ENCODE measurements at regions not wholly inside any gene's neighbourhood (a gene's known extent, or its start where the extent isn't known, plus 50 kb on each side); places are given as distances from the start of the nearest gene placed in this dataset.

DNA sequence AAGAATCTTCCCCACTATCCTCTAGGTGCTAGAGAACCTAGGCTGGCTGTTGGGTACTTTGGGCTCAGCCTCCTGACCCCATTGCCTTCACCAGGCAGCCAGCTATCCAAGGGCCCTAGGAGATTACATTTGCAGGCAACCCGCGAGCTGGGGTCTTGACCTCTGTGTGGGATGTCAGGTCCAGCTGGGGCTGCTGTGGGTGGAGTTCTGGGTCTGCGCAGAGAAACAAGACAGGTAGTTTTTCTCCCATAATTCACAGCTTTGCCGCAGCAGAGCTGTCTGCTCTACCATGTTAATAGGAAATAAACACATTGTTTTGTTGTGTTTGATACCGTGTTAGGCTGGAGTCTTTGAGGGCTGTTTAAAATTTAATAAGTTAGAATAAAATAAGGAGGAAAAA lies 142.8 kb upstream of the PLET1 start:
- no peak for ATAC-seq (ENCODE audit: poor library complexity)
- peaks cover 0 to 4% of the 10 kb centered on the region in 2 experiments for H3K27me3 ChIP-seq (ENCODE audit: control insufficient read depth in 1 of 2, insufficient read depth in 2 of 2, low read length in 2 of 2)
- no peak for DNase-seq
- peaks cover 4% of the 10 kb centered on the region for H3K4me1 Mint-ChIP-seq (ENCODE audit: low read depth)
- ChIA-PET POLR2A (no interaction called here), CTCF (no interaction called here)
- H3K27me3 Mint-ChIP-seq = no peaks in the 10 kb centered on the region
- H3K27ac ChIP-seq (ENCODE audit: low read depth in 1 of 2, low read length in 2 of 2) = no peak overlapping the region
- H3K4me3 Mint-ChIP-seq = no peak overlapping the region
- no peaks in the 10 kb centered on the region for H3K9me3 Mint-ChIP-seq
- H3K36me3 Mint-ChIP-seq (ENCODE audit: low read depth) = no peaks in the 10 kb centered on the region
- H3K27ac Mint-ChIP-seq = no peak overlapping the region
- intact Hi-C loops (cut with DNase I, micrococcal nuclease) = no loop called here
- TF ChIP-seq, protein P1, sequence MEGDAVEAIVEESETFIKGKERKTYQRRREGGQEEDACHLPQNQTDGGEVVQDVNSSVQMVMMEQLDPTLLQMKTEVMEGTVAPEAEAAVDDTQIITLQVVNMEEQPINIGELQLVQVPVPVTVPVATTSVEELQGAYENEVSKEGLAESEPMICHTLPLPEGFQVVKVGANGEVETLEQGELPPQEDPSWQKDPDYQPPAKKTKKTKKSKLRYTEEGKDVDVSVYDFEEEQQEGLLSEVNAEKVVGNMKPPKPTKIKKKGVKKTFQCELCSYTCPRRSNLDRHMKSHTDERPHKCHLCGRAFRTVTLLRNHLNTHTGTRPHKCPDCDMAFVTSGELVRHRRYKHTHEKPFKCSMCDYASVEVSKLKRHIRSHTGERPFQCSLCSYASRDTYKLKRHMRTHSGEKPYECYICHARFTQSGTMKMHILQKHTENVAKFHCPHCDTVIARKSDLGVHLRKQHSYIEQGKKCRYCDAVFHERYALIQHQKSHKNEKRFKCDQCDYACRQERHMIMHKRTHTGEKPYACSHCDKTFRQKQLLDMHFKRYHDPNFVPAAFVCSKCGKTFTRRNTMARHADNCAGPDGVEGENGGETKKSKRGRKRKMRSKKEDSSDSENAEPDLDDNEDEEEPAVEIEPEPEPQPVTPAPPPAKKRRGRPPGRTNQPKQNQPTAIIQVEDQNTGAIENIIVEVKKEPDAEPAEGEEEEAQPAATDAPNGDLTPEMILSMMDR (IDR thresholded peaks at IDR 0.05) = no peak
- no peaks in the 10 kb centered on the region for H3K36me3 ChIP-seq (ENCODE audit: insufficient read depth, low read length)
- no peak overlapping the region for H3K4me3 ChIP-seq (ENCODE audit: low read length)
- H3K9me3 ChIP-seq (ENCODE audit: control insufficient read depth in 1 of 2, insufficient read depth in 1 of 2, low read length in 2 of 2) = no peaks in the 10 kb centered on the region
- H3K4me1 ChIP-seq (ENCODE audit: insufficient read depth, low read length) = no peaks in the 10 kb centered on the region

DNA sequence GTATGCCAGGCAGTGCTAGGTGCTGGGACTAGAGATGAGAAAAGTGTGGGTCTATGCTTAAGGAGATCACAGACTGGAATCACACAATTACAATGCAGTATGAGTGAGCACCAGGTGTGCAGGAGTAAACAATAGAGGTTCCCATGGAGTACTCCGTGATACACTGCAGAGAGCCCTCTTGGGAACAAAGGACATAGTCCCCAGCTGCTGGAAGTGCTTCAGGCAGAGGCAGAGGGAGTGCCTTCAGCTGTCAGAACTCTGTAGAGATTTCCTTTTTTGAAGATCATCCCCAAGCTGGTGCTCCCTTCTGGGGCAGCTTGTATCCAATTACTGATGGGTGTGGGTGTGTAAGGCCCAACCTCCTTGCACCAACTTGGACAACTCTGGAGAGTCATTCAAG lies 143.5 kb upstream of the PLET1 start:
- Histone ChIP-seq H3K27ac (ENCODE audit: low read depth in 1 of 2, low read length in 2 of 2) (no peak overlapping the region), H3K9me3 (ENCODE audit: control insufficient read depth in 1 of 2, insufficient read depth in 1 of 2, low read length in 2 of 2) (no peaks in the 10 kb centered on the region), H3K27me3 (ENCODE audit: control insufficient read depth in 1 of 2, insufficient read depth in 2 of 2, low read length in 2 of 2) (peaks cover 0 to 4% of the 10 kb centered on the region in 2 experiments), H3K4me1 (ENCODE audit: insufficient read depth, low read length) (no peaks in the 10 kb centered on the region), H3K36me3 (ENCODE audit: insufficient read depth, low read length) (no peaks in the 10 kb centered on the region), H3K4me3 (ENCODE audit: low read length) (no peak overlapping the region)
- no peaks in the 10 kb centered on the region for H3K36me3 Mint-ChIP-seq (ENCODE audit: low read depth)
- intact Hi-C loops (cut with DNase I, micrococcal nuclease) = no loop called here
- CTCF ChIA-PET = interaction anchor here (1.0 kb wide), 1 partner anchor 8 kb away, joined by 3 read pairs; no protein-coding TSS in a partner anchor
- H3K4me1 Mint-ChIP-seq (ENCODE audit: low read depth) = peaks cover 4% of the 10 kb centered on the region
- H3K4me3 Mint-ChIP-seq = no peak overlapping the region
- POLR2A ChIA-PET = no interaction called here
- no peak for DNase-seq
- TF ChIP-seq, protein P1 (IDR thresholded peaks at IDR 0.05) = no peak
- ATAC-seq (ENCODE audit: poor library complexity) = no peak
- H3K27ac Mint-ChIP-seq = no peak overlapping the region
- no peaks in the 10 kb centered on the region for H3K9me3 Mint-ChIP-seq
- H3K27me3 Mint-ChIP-seq = no peaks in the 10 kb centered on the region

DNA sequence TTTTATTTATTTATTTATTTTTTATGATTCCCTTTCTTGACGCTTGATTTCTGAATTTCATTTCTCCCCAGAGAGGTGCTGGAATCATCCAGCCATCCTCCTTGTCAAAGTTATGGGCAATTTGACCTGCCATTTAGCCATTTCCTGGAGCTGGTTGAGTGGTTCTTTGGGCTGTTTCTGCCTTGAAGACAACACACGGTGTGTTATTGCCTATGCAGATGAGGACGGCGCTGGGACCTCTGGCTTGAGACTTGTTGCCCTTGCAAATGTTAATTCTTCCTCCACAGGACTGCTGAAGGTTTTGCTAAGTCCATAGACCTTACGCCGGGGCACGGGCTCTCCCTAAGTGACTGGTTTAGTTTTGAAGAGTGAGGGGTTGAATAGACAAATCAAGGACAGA lies 147.9 kb upstream of the PLET1 start:
- no peak overlapping the region for H3K27ac ChIP-seq (ENCODE audit: low read depth in 1 of 2, low read length in 2 of 2)
- no peaks in the 10 kb centered on the region for H3K9me3 ChIP-seq (ENCODE audit: control insufficient read depth in 1 of 2, insufficient read depth in 1 of 2, low read length in 2 of 2)
- ChIA-PET CTCF (no interaction called here), POLR2A (no interaction called here)
- H3K4me1 ChIP-seq (ENCODE audit: insufficient read depth, low read length) = no peaks in the 10 kb centered on the region
- no peaks in the 10 kb centered on the region for H3K36me3 Mint-ChIP-seq (ENCODE audit: low read depth)
- H3K4me3 ChIP-seq (ENCODE audit: low read length) = no peak overlapping the region
- TF ChIP-seq, protein P1 (IDR thresholded peaks at IDR 0.05) = no peak
- peaks cover 4% of the 10 kb centered on the region for H3K27me3 Mint-ChIP-seq
- peaks cover 8% of the 10 kb centered on the region for H3K4me1 Mint-ChIP-seq (ENCODE audit: low read depth)
- H3K27me3 ChIP-seq (ENCODE audit: control insufficient read depth in 1 of 2, insufficient read depth in 2 of 2, low read length in 2 of 2) = peaks cover 0 to 4% of the 10 kb centered on the region in 2 experiments
- intact Hi-C loops (cut with DNase I, micrococcal nuclease) = no loop called here
- H3K36me3 ChIP-seq (ENCODE audit: insufficient read depth, low read length) = no peaks in the 10 kb centered on the region
- H3K4me3 Mint-ChIP-seq = no peak overlapping the region
- DNase-seq (no peak), ATAC-seq (ENCODE audit: poor library complexity) (no peak)
- H3K27ac Mint-ChIP-seq = no peak overlapping the region
- peaks cover 4% of the 10 kb centered on the region for H3K9me3 Mint-ChIP-seq

All from CD4-positive, alpha-beta T cell (primary cell).